PC-3 (cell line): ENCODE measurements at regions not wholly inside any gene's neighbourhood (a gene's known extent, or its start where the extent isn't known, plus 50 kb on each side); places are given as distances from the start of the nearest gene placed in this dataset.

Experiments used
- ATAC-seq: fragments of 200-7000 bp; cut with Tn5 transposase; 2 replicates; pipeline ENCODE4 v1.9.1; 2020; ENCODE audit warnings: mild to moderate bottlenecking, moderate library complexity
- BruUV-seq: library from RNA; stranded (reverse); fragments of 400-500 nt; replicated peaks from 2 replicates; lab custom pipeline; 2021; lab: Mats Ljungman, UMichigan
- CTCF ChIA-PET: fragments of 300-600 bp; sonication (Branson Sonifier 250); formaldehyde crosslinking; loops from one replicate; lab custom pipeline; 2022; ENCODE audit warnings: antibody characterized with exemption; lab: Charles Lee
- POLR2A ChIA-PET: fragments of 300-600 bp; sonication (Branson Sonifier 250); formaldehyde crosslinking; loops from one replicate; lab custom pipeline; 2022; ENCODE audit warnings: antibody characterized with exemption; ENCODE audit not compliant: unreplicated experiment; lab: Charles Lee
- DNase-seq: peaks from one replicate; pipeline ENCODE4 v3.0.0-alpha.2; 2015
- H2AFZ ChIP-seq: fragments of 300-600 bp; sonication (generic); 2 replicates; pipeline ENCODE4 v1.6.0; 2016; ENCODE audit warnings: antibody characterized with exemption, low read length
- H3F3A ChIP-seq: fragments of 300-600 bp; sonication (generic); one replicate; pipeline ENCODE4 v1.6.0; 2017; ENCODE audit warnings: antibody characterized with exemption, low read length, control low read depth, mild to moderate bottlenecking; ENCODE audit not compliant: unreplicated experiment
- H3K27ac ChIP-seq: fragments of 300-600 bp; sonication (generic); 2 replicates; pipeline ENCODE4 v1.5.1; 2016; ENCODE audit warnings: mild to moderate bottlenecking, low read length
- H3K27me3 ChIP-seq: fragments of 300-600 bp; sonication (generic); 2 replicates; pipeline ENCODE4 v1.6.1; 2016; ENCODE audit warnings: low read length, mixed read lengths
- H3K36me3 ChIP-seq: fragments of 300-600 bp; sonication (generic); 2 replicates; pipeline ENCODE4 v1.6.1; 2016; ENCODE audit warnings: low read depth, mixed run types, low read length, mixed read lengths
- H3K4me1 ChIP-seq: fragments of 300-600 bp; sonication (generic); 2 replicates; pipeline ENCODE4 v1.5.1; 2016; ENCODE audit warnings: low read length; ENCODE audit not compliant: insufficient read depth
- H3K4me2 ChIP-seq: fragments of 300-600 bp; sonication (generic); 2 replicates; pipeline ENCODE4 v1.6.0; 2016; ENCODE audit warnings: low read length
- H3K4me3 ChIP-seq: fragments of 300-600 bp; sonication (generic); 2 replicates; pipeline ENCODE4 v1.5.1; 2016; ENCODE audit warnings: mild to moderate bottlenecking, low read length, mixed read lengths
- H3K79me2 ChIP-seq: fragments of 300-600 bp; sonication (generic); 2 replicates; pipeline ENCODE4 v1.6.1; 2017; ENCODE audit warnings: low read length, mixed read lengths
- H3K9ac ChIP-seq: fragments of 300-600 bp; sonication (generic); 2 replicates; pipeline ENCODE4 v1.6.0; 2016; ENCODE audit warnings: mild to moderate bottlenecking, low read length
- H3K9me2 ChIP-seq: fragments of 300-600 bp; sonication (generic); replicated peaks from 2 replicates; pipeline ENCODE4 v1.6.1; 2016; ENCODE audit warnings: mixed run types, low read length, mixed read lengths
- H3K9me3 ChIP-seq: fragments of 300-600 bp; sonication (generic); 2 replicates; pipeline ENCODE4 v1.6.1; 2016; ENCODE audit warnings: low read length, mixed read lengths
- H4K20me1 ChIP-seq: fragments of 300-600 bp; sonication (generic); 2 replicates; pipeline ENCODE4 v1.6.1; 2016; ENCODE audit warnings: low read length, mixed read lengths
- EZH2 ChIP-seq: fragments of 300-600 bp; sonication (generic); IDR thresholded peaks from one replicate; pipeline ENCODE4 v1.6.1; 2017; ENCODE audit warnings: antibody characterized with exemption, mild to moderate bottlenecking, low read length; ENCODE audit not compliant: unreplicated experiment
- EZH2phosphoT487 ChIP-seq: fragments of 300-600 bp; sonication (generic); IDR thresholded peaks from 2 replicates; pipeline ENCODE4 v1.6.1; 2018; ENCODE audit warnings: mild to moderate bottlenecking, antibody characterized with exemption, low read length, borderline replicate concordance
- intact Hi-C: fragments of 100-400 bp; cut with micrococcal nuclease; formaldehyde crosslinking; loops from 2 replicates; pipeline ENCODE4 v1.9.0; 2023
- TF ChIP-seq, protein P1 (sequence below): fragments of 300-600 bp; sonication (generic); conservative IDR thresholded peaks from 2 replicates; pipeline ENCODE4 v1.5.1; 2017; ENCODE audit warnings: antibody characterized with exemption, low read depth, mild to moderate bottlenecking, low read length

DNA sequence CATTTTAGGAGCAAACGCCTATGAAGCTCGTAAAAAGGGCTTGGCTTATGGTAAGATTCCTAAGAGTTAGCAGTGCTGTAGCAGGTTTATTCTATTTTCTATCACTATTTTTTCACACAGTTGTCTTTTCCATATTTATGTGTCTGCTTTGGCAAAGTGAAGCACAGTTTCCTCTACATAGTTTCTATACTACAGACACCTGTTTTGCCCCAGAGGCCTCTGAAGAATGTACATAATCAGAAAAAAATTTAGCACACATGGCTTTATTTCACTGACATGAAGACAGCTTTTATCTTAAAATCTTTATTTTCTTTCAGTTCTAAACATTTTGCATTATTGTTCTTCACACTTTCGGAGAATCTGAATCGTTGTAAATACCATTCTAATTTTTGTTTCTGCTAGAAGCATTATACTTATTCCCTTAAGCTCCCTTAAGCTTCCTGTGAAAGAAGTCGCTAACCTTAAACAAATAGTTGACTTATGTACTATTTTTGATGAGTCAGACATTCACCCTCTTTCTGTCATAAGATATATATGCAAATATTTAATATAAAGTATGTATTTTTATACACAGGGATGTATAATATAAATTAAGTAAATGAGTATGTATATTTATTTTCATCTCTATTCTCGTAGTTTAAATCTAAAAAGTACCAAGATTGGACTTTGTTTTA, 816.0 kb downstream of the OLFM4 start:
- H3K9me3 ChIP-seq: 0 out of 2 replicates have a peak, but pooled peaks cover under 1% of the 10 kb centered on the region
- H4K20me1 ChIP-seq: no peaks in the 10 kb centered on the region
- no peak overlapping the region for H3K4me2 ChIP-seq
- H3K79me2 ChIP-seq: no peaks in the 10 kb centered on the region
- no peaks in the 10 kb centered on the region for H3K27me3 ChIP-seq
- H3K36me3 ChIP-seq: no peaks in the 10 kb centered on the region
- H3K9ac ChIP-seq: no peak overlapping the region
- ChIA-PET POLR2A (no interaction called here), CTCF (no interaction called here)
- H3K9me2 ChIP-seq: no peaks in the 10 kb centered on the region
- TF ChIP-seq EZH2phosphoT487 (no peak), EZH2 (no peak)
- TF ChIP-seq, protein P1, sequence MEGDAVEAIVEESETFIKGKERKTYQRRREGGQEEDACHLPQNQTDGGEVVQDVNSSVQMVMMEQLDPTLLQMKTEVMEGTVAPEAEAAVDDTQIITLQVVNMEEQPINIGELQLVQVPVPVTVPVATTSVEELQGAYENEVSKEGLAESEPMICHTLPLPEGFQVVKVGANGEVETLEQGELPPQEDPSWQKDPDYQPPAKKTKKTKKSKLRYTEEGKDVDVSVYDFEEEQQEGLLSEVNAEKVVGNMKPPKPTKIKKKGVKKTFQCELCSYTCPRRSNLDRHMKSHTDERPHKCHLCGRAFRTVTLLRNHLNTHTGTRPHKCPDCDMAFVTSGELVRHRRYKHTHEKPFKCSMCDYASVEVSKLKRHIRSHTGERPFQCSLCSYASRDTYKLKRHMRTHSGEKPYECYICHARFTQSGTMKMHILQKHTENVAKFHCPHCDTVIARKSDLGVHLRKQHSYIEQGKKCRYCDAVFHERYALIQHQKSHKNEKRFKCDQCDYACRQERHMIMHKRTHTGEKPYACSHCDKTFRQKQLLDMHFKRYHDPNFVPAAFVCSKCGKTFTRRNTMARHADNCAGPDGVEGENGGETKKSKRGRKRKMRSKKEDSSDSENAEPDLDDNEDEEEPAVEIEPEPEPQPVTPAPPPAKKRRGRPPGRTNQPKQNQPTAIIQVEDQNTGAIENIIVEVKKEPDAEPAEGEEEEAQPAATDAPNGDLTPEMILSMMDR: no peak
- no TSS peak for BruUV-seq
- H3F3A ChIP-seq: no peaks in the 10 kb centered on the region
- H3K4me3 ChIP-seq: no peak overlapping the region
- intact Hi-C loops: loop anchor here (1.0 kb wide), 1 partner anchor 62 kb away; no protein-coding TSS in a partner anchor
- no peaks in the 10 kb centered on the region for H3K4me1 ChIP-seq
- H2AFZ ChIP-seq: no peak overlapping the region
- no peak overlapping the region for H3K27ac ChIP-seq
- DNase-seq (no peak), ATAC-seq (peak; percentile 75)

DNA sequence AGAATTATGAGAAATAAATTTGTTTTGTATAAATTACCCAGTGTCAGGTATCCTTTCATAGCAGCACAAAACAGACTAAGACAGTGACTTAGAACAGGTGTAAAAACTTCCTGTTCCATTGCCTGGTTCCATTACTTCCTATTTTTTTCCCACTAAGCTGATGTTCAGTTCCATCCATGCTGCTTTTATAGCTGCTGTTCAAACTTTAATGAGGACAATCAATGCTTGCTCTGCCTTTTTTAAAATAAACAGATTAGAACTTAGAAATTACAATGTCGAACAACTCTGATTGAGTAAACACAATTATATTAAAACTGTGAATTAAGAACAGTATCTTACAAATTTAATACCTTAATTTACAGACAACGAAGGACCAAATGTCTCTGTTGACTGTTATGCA, 818.9 kb downstream of the OLFM4 start:
- POLR2A ChIA-PET: no interaction called here

More for the DNA sequence above, 818.9 kb downstream of the OLFM4 start:
- Histone ChIP-seq H3K9ac (no peak overlapping the region), H3K36me3 (no peaks in the 10 kb centered on the region), H3K4me2 (no peak overlapping the region), H3K4me3 (no peak overlapping the region), H3K9me3 (no peaks in the 10 kb centered on the region), H2AFZ (no peak overlapping the region), H4K20me1 (no peaks in the 10 kb centered on the region), H3K27me3 (no peaks in the 10 kb centered on the region), H3K27ac (no peak overlapping the region), H3K79me2 (no peaks in the 10 kb centered on the region), H3K9me2 (no peaks in the 10 kb centered on the region), H3K4me1 (no peaks in the 10 kb centered on the region), H3F3A (no peaks in the 10 kb centered on the region)
- DNase-seq: no peak
- no peak for ATAC-seq
- CTCF ChIA-PET: no interaction called here
- TF ChIP-seq, protein P1: no peak
- no peak for TF ChIP-seq EZH2phosphoT487
- no peak for TF ChIP-seq EZH2
- no TSS peak for BruUV-seq
- intact Hi-C loops: no loop called here
